ENCODE measurements at regions not wholly inside any gene's neighbourhood (a gene's known extent, or its start where the extent isn't known, plus 50 kb on each side); places are given as distances from the start of the nearest gene placed in this dataset.

- H3K36me3 ChIP-seq (ENCODE audit: control insufficient read depth, insufficient read depth, low read length), result no peaks in the 10 kb centered on the region
- H3K9me3 ChIP-seq (replicated peaks; ENCODE audit: control insufficient read depth, insufficient read depth, low read depth, low read length), result no peaks in the 10 kb centered on the region
- H3K9ac ChIP-seq (ENCODE audit: insufficient read depth in 1 of 2, low read depth in 2 of 2, low read length in 2 of 2), result no peak overlapping the region
- TF ChIP-seq CBX2 (IDR thresholded peaks at IDR 0.05; ENCODE audit: insufficient read depth, low read length, poor library complexity, severe bottlenecking), result no peak
- TF ChIP-seq, protein P1, sequence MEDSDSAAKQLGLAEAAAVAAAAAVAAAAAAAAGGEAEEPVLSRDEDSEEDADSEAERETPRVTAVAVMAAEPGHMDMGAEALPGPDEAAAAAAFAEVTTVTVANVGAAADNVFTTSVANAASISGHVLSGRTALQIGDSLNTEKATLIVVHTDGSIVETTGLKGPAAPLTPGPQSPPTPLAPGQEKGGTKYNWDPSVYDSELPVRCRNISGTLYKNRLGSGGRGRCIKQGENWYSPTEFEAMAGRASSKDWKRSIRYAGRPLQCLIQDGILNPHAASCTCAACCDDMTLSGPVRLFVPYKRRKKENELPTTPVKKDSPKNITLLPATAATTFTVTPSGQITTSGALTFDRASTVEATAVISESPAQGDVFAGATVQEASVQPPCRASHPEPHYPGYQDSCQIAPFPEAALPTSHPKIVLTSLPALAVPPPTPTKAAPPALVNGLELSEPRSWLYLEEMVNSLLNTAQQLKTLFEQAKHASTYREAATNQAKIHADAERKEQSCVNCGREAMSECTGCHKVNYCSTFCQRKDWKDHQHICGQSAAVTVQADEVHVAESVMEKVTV (CRISPR knock-in tag; IDR thresholded peaks at IDR 0.05), result no peak
- no peak for TF ChIP-seq USF2 (CRISPR knock-in tag; IDR thresholded peaks at IDR 0.05)
- TF ChIP-seq ZNF347 (CRISPR knock-in tag; IDR thresholded peaks at IDR 0.05; ENCODE audit: low read depth), result no peak
- TF ChIP-seq ARHGAP35 (IDR thresholded peaks at IDR 0.05; ENCODE audit: partially characterized antibody), result no peak
- no peak for TF ChIP-seq SMARCA5 (IDR thresholded peaks at IDR 0.05)
- TF ChIP-seq FOXK2 (conservative IDR thresholded peaks at IDR 0.05 in 1 of 2, IDR thresholded peaks at IDR 0.05 in 1 of 2; ENCODE audit: low read depth in 2 of 2), result no peak
- no peak overlapping the region for H3K4me2 ChIP-seq (ENCODE audit: insufficient read depth, low read length)
- H3K27me3 ChIP-seq (ENCODE audit: control insufficient read depth in 2 of 2, insufficient read depth in 2 of 2, low read length in 2 of 2), result no peaks in the 10 kb centered on the region
- ATAC-seq, result no peak
- FAIRE-seq, result no peak
- no peaks in the 10 kb centered on the region for H3K9me1 ChIP-seq (ENCODE audit: control insufficient read depth, insufficient read depth, low read length)
- H3K4me1 ChIP-seq (replicated peaks in 1 of 2; ENCODE audit: control insufficient read depth in 2 of 2, insufficient read depth in 2 of 2, low read length in 2 of 2), result no peaks in the 10 kb centered on the region
- WGBS (ENCODE audit: insufficient coverage, low coverage, missing lambda C conversion rate), result 0% methylated on average over 2 of the region's 2 CpGs
- in situ Hi-C loops (cut with MboI) (no loop called here), intact Hi-C loops (cut with micrococcal nuclease) (no loop called here)
- no peaks in the 10 kb centered on the region for H3K79me2 ChIP-seq (ENCODE audit: control insufficient read depth, insufficient read depth, low read length)
- H2AFZ ChIP-seq (ENCODE audit: low read depth, low read length), result no peak overlapping the region
- no peaks in the 10 kb centered on the region for H4K20me1 ChIP-seq (replicated peaks; ENCODE audit: control insufficient read depth, insufficient read depth, low read length)
- ChIA-PET CTCF (ENCODE audit: low intra/inter-chr PET ratio) (no interaction called here), POLR2A (no interaction called here)
- no peak for DNase-seq (ENCODE audit: extremely low read depth in 1 of 4, low spot score in 3 of 4)
- no TSS peak for BruUV-seq (replicated peaks)
- H3K4me3 ChIP-seq, result no peak overlapping the region
- no peak overlapping the region for H3K27ac ChIP-seq (ENCODE audit: extremely low read depth, low read depth, low read length)
Measured at GRCh38 chr2:138879931-138880330, 99.7 kb upstream of the NXPH2 start.
